Mucosa of descending colon (tissue), 3 donors: ENCODE measurements at regions not wholly inside any gene's neighbourhood (a gene's known extent, or its start where the extent isn't known, plus 50 kb on each side); places are given as distances from the start of the nearest gene placed in this dataset.
"Not testable (repeated sequence)": the region's sequence is repeated elsewhere in the genome, so short reads cannot be mapped to it uniquely, and the experiment has no call there.

Source experiments
- ATAC-seq: fragments of 200-7000 bp; cut with Tn5 transposase; one replicate; pipeline ENCODE4 v1.9.1; 2020; ENCODE audit warnings: mild to moderate bottlenecking, moderate library complexity
- DNase-seq, 3 donors: peaks; one replicate each; pipeline ENCODE4 v3.0.0-alpha.2; 2020
- H3K36me3 ChIP-seq: fragments of 200-600 bp; one replicate; pipeline ENCODE4 v1.8.0; 2021; ENCODE audit warnings: low read depth, mild to moderate bottlenecking
- H3K4me1 ChIP-seq: fragments of 200-600 bp; one replicate; pipeline ENCODE4 v1.8.0; 2021; ENCODE audit warnings: low read depth, mild to moderate bottlenecking
- H3K4me3 ChIP-seq: fragments of 200-600 bp; one replicate; pipeline ENCODE4 v1.8.0; 2021; ENCODE audit warnings: mild to moderate bottlenecking
- H3K9me3 ChIP-seq: fragments of 200-600 bp; one replicate; pipeline ENCODE4 v1.8.0; 2021; ENCODE audit warnings: mild to moderate bottlenecking
- CTCF ChIP-seq: fragments of 200-600 bp; IDR thresholded peaks from one replicate; pipeline ENCODE4 v1.8.0; 2022; ENCODE audit warnings: antibody characterized with exemption, mild to moderate bottlenecking
- intact Hi-C, 2 donors: fragments of 100-400 bp; cut with DNase I in 1 of 2; cut with micrococcal nuclease in 1 of 2; formaldehyde crosslinking; loops; one replicate each; pipeline versions ENCODE4 v1.11.0 to v1.11.1; 2022; cut with DNase I, micrococcal nuclease
- donor health status: DM: no; HTN: no; CAD: no; lungs with moderate emphysema.
- donor health status: DM: no; HTN: no; CAD: no.
- donor health status: DM: no; HTN: yes; CAD: no.

DNA sequence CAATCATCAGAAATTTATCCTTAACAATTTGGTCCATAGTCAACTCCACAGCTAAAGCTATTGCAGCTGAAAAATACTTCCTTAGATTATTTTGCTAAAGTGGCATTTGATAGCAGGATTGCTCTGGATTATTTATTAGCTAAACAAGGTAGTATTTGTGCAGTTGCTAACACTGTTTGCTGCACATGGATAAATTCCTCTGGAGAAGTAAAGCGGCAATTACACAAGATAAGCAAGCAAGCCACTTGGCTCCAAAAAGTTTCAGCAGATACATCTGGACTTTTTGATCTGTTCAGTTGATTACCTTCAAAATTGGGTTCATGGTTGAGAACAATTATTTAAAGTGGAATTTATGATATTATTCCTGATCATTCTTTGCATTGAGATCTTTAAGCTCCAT is 971.5 kb downstream of the C4orf33 start:
- intact Hi-C loops, result no loop called here
- Histone ChIP-seq H3K4me3 (no peak overlapping the region), H3K4me1 (no peaks in the 10 kb centered on the region), H3K9me3 (no peaks in the 10 kb centered on the region), H3K36me3 (no peaks in the 10 kb centered on the region)
- no peak for TF ChIP-seq CTCF
- DNase-seq (no peak), ATAC-seq (no peak)

DNA sequence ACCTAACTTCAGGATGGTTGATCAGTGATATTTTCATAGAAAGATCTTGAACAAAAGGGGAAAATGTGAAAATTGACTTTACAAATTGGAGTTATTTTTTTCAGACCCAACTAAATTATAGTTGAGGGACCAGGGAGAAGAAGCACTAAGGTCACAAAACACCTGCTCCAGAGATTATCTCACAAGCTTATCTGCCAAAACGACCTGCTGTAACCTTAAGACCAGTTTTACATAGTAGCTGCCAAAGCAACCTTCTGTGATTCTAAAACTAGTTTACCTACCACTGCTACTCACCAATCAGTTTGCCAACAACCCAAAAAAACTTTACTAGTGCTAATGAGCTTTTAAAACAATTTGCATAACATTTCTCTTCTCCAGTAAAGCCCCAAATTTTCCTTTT is 972.1 kb downstream of the C4orf33 start:
- ATAC-seq, result no peak
- no peaks in the 10 kb centered on the region for H3K4me1 ChIP-seq
- intact Hi-C loops, result no loop called here
- H3K9me3 ChIP-seq, result no peaks in the 10 kb centered on the region
- no peak for TF ChIP-seq CTCF
- no peak overlapping the region for H3K4me3 ChIP-seq
- DNase-seq, result no peak
- no peaks in the 10 kb centered on the region for H3K36me3 ChIP-seq

- ATAC-seq, result peak; percentile 23
- intact Hi-C loops, result no loop called here
- no peaks in the 10 kb centered on the region for H3K9me3 ChIP-seq
- no peaks in the 10 kb centered on the region for H3K4me1 ChIP-seq
- H3K4me3 ChIP-seq, result no peak overlapping the region
- no peak for DNase-seq
- no peak for TF ChIP-seq CTCF
- no peaks in the 10 kb centered on the region for H3K36me3 ChIP-seq
Observed at GRCh38 chr4:130071746-130072145, 975.8 kb downstream of the C4orf33 start.

- DNase-seq (no peak), ATAC-seq (no peak)
- intact Hi-C loops, result no loop called here
Observed at GRCh38 chr4:130073145-130073790, 977.3 kb downstream of the C4orf33 start.

DNA sequence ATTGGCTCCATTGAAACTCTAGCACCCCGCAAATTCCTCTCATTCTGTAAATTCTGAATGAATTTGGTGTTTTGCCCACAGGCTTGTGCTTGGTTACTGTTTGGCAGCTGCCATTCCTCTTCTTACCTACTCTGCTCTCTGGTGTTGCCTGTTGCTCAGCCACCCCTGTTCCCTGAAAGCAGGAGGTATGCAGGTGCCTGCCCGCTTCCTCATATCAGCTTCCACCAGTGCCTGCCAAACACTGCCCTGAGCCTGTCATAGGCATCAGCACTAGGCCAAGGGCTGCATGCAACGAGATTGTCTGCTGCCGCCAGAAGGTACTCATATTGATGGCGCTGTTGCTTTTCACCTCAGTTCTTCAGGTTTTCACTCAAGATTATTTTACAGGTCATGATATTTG is 978.1 kb downstream of the C4orf33 start:
- Histone ChIP-seq H3K4me1 (no peaks in the 10 kb centered on the region), H3K9me3 (no peaks in the 10 kb centered on the region), H3K4me3 (no peak overlapping the region), H3K36me3 (no peaks in the 10 kb centered on the region)
- intact Hi-C loops, result no loop called here
- DNase-seq (peak in 2 of 3 donors; percentile 9 to 34), ATAC-seq (peak; percentile 28)
- TF ChIP-seq CTCF, result no peak

More at GRCh38 chr4:130073145-130073790, 977.3 kb downstream of the C4orf33 start:
- no peaks in the 10 kb centered on the region for H3K36me3 ChIP-seq
- no peaks in the 10 kb centered on the region for H3K9me3 ChIP-seq
- TF ChIP-seq CTCF, result no peak
- H3K4me1 ChIP-seq, result no peaks in the 10 kb centered on the region
- no peak overlapping the region for H3K4me3 ChIP-seq

- DNase-seq (no peak), ATAC-seq (no peak)
- no peaks in the 10 kb centered on the region for H3K9me3 ChIP-seq
- intact Hi-C loops, result no loop called here
- no peak overlapping the region for H3K4me3 ChIP-seq
- no peak for TF ChIP-seq CTCF
- H3K4me1 ChIP-seq, result no peaks in the 10 kb centered on the region
- H3K36me3 ChIP-seq, result no peaks in the 10 kb centered on the region
Observed at GRCh38 chr4:130077275-130077674, 981.3 kb downstream of the C4orf33 start.

GRCh38 chr4:130079027-130079426 is 983.1 kb downstream of the C4orf33 start:
- intact Hi-C loops, H3K9me3 ChIP-seq, H3K4me1 ChIP-seq, ATAC-seq, H3K4me3 ChIP-seq, DNase-seq, H3K36me3 ChIP-seq: not testable (repeated sequence)
